Stimulated activated CD8-positive, alpha-beta memory T cell treated with anti-CD3 and anti-CD28 coated beads, Interleukin-7, amount 100 ng/mL, for 48 hours (primary cell): ENCODE measurements at regions not wholly inside any gene's neighbourhood (a gene's known extent, or its start where the extent isn't known, plus 50 kb on each side); places are given as distances from the start of the nearest gene placed in this dataset.
"Not testable (repeated sequence)": the region's sequence is repeated elsewhere in the genome, so short reads cannot be mapped to it uniquely, and the experiment has no call there.

Experiments
- DNase-seq, 2 donors: peaks; one replicate each; pipeline ENCODE4 v3.0.0-alpha.2; 2020; ENCODE audit warnings: low read depth in 1 of 2; ENCODE audit errors: extremely low read depth in 1 of 2

- no peak for DNase-seq
Measured at GRCh38 chr10:130498042-130498441, 361.9 kb downstream of the GLRX3 start.

GRCh38 chr10:130498934-130499333 lies 362.7 kb downstream of the GLRX3 start:
- DNase-seq: no peak

GRCh38 chr10:130499541-130499940 lies 363.4 kb downstream of the GLRX3 start:
- DNase-seq: no peak

GRCh38 chr10:130500261-130501000 lies 364.2 kb downstream of the GLRX3 start:
- no peak for DNase-seq

GRCh38 chr10:130507461-130507860 lies 371.3 kb downstream of the GLRX3 start:
- DNase-seq: no peak

- DNase-seq: no peak
Measured at GRCh38 chr10:130509881-130510689, 373.9 kb downstream of the GLRX3 start.

GRCh38 chr10:130510755-130511154 lies 374.6 kb downstream of the GLRX3 start:
- no peak for DNase-seq

- no peak for DNase-seq
Measured at GRCh38 chr10:130511766-130512165, 375.6 kb downstream of the GLRX3 start.

GRCh38 chr10:130512936-130513335 lies 376.7 kb downstream of the GLRX3 start:
- DNase-seq: no peak

- DNase-seq: no peak
Measured at GRCh38 chr10:130513686-130514476, 377.7 kb downstream of the GLRX3 start.

- DNase-seq: no peak
Measured at GRCh38 chr10:130515670-130516069, 379.5 kb downstream of the GLRX3 start.

- DNase-seq: no peak
Measured at GRCh38 chr10:130516141-130516735, 380.0 kb downstream of the GLRX3 start.

- DNase-seq: not testable (repeated sequence)
Measured at GRCh38 chr10:130518921-130519320, 382.7 kb downstream of the GLRX3 start.

GRCh38 chr10:130519791-130520190 lies 383.6 kb downstream of the GLRX3 start:
- DNase-seq: no peak

GRCh38 chr10:130531312-130531711 lies 395.1 kb downstream of the GLRX3 start:
- no peak for DNase-seq

GRCh38 chr10:130541090-130541489 lies 404.9 kb downstream of the GLRX3 start:
- no peak for DNase-seq

- no peak for DNase-seq
Measured at GRCh38 chr10:130542761-130543160, 406.6 kb downstream of the GLRX3 start.

GRCh38 chr10:130543794-130544193 lies 407.6 kb downstream of the GLRX3 start:
- no peak for DNase-seq

GRCh38 chr10:130545122-130545521 lies 408.9 kb downstream of the GLRX3 start:
- no peak for DNase-seq

GRCh38 chr10:130545697-130546096 lies 409.5 kb downstream of the GLRX3 start:
- no peak for DNase-seq

GRCh38 chr10:130546841-130547240 lies 410.6 kb downstream of the GLRX3 start:
- no peak for DNase-seq
